Body of pancreas (tissue), 4 donors: ENCODE measurements at regions not wholly inside any gene's neighbourhood (a gene's known extent, or its start where the extent isn't known, plus 50 kb on each side); places are given as distances from the start of the nearest gene placed in this dataset.

Source experiments
- ATAC-seq: fragments of 150-250 bp; one replicate; pipeline ENCODE4 v1.9.1; 2016
- DNase-seq, 4 donors: peaks; one replicate each; pipeline ENCODE4 v3.0.0-alpha.2; 2019
- H3K27ac ChIP-seq, 4 donors: fragments of 200-600 bp; sonication (generic); 1 replicate in 3 of 4; 2 replicates in 1 of 4; pipeline versions ENCODE4 v1.5.1 to v1.6.1; 2016 to 2019; ENCODE audit warnings: mild to moderate bottlenecking in 1 of 4, mixed read lengths in 1 of 4, moderate library complexity in 1 of 4
- H3K27me3 ChIP-seq, 2 donors: fragments of 200-600 bp; sonication (generic); one replicate each; pipeline ENCODE4 v1.6.0; 2016; ENCODE audit warnings: mild to moderate bottlenecking in 1 of 2
- H3K36me3 ChIP-seq, 2 donors: fragments of 200-600 bp; sonication (generic); replicated peaks in 1 of 2; 2 replicates each; pipeline ENCODE4 v1.5.1; 2016; ENCODE audit warnings: low read depth in 2 of 2; ENCODE audit not compliant: insufficient read depth in 1 of 2
- H3K4me1 ChIP-seq: fragments of 200-600 bp; sonication (generic); one replicate; pipeline ENCODE4 v1.6.0; 2016
- H3K4me3 ChIP-seq, 2 donors: fragments of 200-600 bp; sonication (generic); 1 replicate in 1 of 2; 2 replicates in 1 of 2; pipeline ENCODE4 v1.5.1; 2016 to 2019
- H3K9me3 ChIP-seq, 3 donors: fragments of 200-600 bp; sonication (generic); 1 replicate in 2 of 3; 2 replicates in 1 of 3; pipeline ENCODE4 v1.5.1; 2016
- CTCF ChIP-seq, 7 experiments: fragments of 450-650 bp in 4 of 7; fragments of 200-600 bp in 3 of 7; sonication (generic) in 3 of 7; IDR thresholded peaks; one replicate each; pipeline ENCODE4 v1.5.1; 2016 to 2019; ENCODE audit warnings: antibody characterized with exemption in 7 of 7
- POLR2A ChIP-seq, 3 donors: fragments of 450-650 bp; IDR thresholded peaks; one replicate each; pipeline ENCODE4 v1.6.1; 2016; ENCODE audit warnings: antibody characterized with exemption in 3 of 3, mild to moderate bottlenecking in 2 of 3
- WGBS, 2 donors: methylation state at CpG; one replicate each; pipeline ENCODE4 v1.1.5; 2017; 5-methylcytosine and 5-hydroxymethylcytosine counted together
- intact Hi-C: fragments of 100-400 bp; cut with DNase I; formaldehyde crosslinking; loops from one replicate; pipeline ENCODE4 v1.15.1; 2023

GRCh38 chr22:44604991-44605390, 97.0 kb upstream of the PRR5 start:
- intact Hi-C loops = no loop called here
- no peaks in the 10 kb centered on the region for H3K36me3 ChIP-seq
- H3K4me1 ChIP-seq = no peaks in the 10 kb centered on the region
- no peak overlapping the region for H3K27ac ChIP-seq
- H3K27me3 ChIP-seq = no peaks in the 10 kb centered on the region
- WGBS, 2 donors = 54 to 62% methylated on average over 6 of the region's 6 CpGs
- no peak for TF ChIP-seq CTCF (IDR thresholded peaks at IDR 0.05)
- no peak for TF ChIP-seq POLR2A (IDR thresholded peaks at IDR 0.05)
- H3K4me3 ChIP-seq = no peak overlapping the region
- no peak for DNase-seq
- no peak for ATAC-seq
- no peaks in the 10 kb centered on the region for H3K9me3 ChIP-seq

DNA sequence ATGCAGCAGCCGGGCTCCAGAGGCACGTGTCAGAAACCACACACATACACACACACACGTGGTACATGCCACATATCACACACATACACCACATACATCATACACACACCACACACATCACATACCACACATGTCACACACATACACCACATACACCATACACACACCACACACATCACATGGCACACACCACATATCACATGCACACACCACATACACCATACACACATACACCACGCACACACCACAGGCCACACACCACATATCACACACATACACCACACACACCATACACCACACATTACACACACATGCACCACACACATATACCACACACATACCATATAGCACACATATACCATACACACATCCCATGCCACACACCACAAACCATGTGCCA, 97.5 kb upstream of the PRR5 start:
- Histone ChIP-seq H3K4me1 (no peaks in the 10 kb centered on the region), H3K27ac (no peak overlapping the region), H3K27me3 (no peaks in the 10 kb centered on the region), H3K4me3 (no peak overlapping the region), H3K36me3 (no peaks in the 10 kb centered on the region), H3K9me3 (no peaks in the 10 kb centered on the region)
- 48 to 55% methylated on average over 4 of the region's 4 CpGs for WGBS, 2 donors
- DNase-seq = no peak
- intact Hi-C loops = no loop called here
- no peak for ATAC-seq
- TF ChIP-seq POLR2A (IDR thresholded peaks at IDR 0.05) (no peak), CTCF (IDR thresholded peaks at IDR 0.05) (no peak)

- Histone ChIP-seq H3K4me1 (no peaks in the 10 kb centered on the region), H3K27me3 (no peaks in the 10 kb centered on the region), H3K27ac (no peak overlapping the region), H3K4me3 (no peak overlapping the region), H3K9me3 (no peaks in the 10 kb centered on the region), H3K36me3 (no peaks in the 10 kb centered on the region)
- intact Hi-C loops = no loop called here
- TF ChIP-seq CTCF (IDR thresholded peaks at IDR 0.05) (no peak), POLR2A (IDR thresholded peaks at IDR 0.05) (no peak)
- 63 to 78% methylated on average over 11 of the region's 11 CpGs for WGBS, 2 donors
- DNase-seq (no peak), ATAC-seq (no peak)
These were observed 98.2 kb upstream of the PRR5 start for GRCh38 chr22:44603767-44604166.

DNA sequence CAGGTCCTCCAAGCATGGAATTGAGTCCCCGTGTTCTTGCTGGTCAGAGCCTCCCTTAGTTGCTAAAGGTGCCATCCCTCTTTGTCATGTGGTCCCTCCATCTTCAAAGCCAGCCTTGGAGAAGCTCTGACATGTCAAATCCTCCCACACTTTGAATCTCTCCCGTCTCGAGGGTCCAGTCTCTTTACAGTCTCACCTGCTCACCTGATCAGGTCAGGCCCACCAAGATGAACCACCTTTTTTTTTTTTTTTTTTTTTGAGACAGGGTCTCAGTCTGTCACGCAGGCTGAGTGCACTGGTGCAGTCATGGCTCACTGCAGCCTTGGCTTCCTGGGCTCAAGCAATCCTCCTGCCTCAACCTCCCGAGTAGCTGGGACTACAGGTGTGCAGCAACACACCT, 100.3 kb upstream of the PRR5 start:
- ATAC-seq = no peak
- Histone ChIP-seq H3K9me3 (no peaks in the 10 kb centered on the region), H3K4me1 (no peaks in the 10 kb centered on the region), H3K27me3 (no peaks in the 10 kb centered on the region), H3K36me3 (no peaks in the 10 kb centered on the region), H3K4me3 (no peak overlapping the region), H3K27ac (no peak overlapping the region)
- no peak for TF ChIP-seq CTCF (IDR thresholded peaks at IDR 0.05)
- TF ChIP-seq POLR2A (IDR thresholded peaks at IDR 0.05) = no peak
- WGBS, 2 donors = 68 to 76% methylated on average over 5 of the region's 5 CpGs
- no peak for DNase-seq
- intact Hi-C loops = no loop called here

DNA sequence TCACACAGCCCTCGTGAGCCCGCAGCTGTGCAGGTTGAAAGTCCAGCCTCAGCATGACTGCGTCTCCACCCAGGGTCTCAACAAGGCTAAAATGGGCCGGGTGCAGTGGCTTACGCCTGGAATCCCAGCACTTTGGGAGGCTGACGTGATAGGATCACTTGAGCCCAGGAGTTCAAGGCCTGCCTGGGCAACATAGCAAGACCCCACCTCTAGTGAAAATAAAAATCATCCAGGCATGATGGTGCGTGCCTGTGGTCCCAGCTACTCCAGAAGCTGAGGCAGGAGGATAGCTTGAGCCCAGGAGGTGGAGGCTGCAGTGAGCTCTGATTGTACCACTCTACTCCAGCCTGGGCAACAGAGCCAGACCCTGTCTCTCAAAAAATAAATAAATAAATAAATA, 100.8 kb upstream of the PRR5 start:
- intact Hi-C loops = no loop called here
- H3K27me3 ChIP-seq = no peaks in the 10 kb centered on the region
- no peak for ATAC-seq

More for the DNA sequence above, 100.8 kb upstream of the PRR5 start:
- Histone ChIP-seq H3K27ac (no peak overlapping the region), H3K9me3 (no peaks in the 10 kb centered on the region), H3K36me3 (no peaks in the 10 kb centered on the region), H3K4me1 (peaks cover 1% of the 10 kb centered on the region), H3K4me3 (no peak overlapping the region)
- WGBS, 2 donors = 54 to 62% methylated on average over 7 of the region's 7 CpGs
- TF ChIP-seq CTCF (IDR thresholded peaks at IDR 0.05) (no peak), POLR2A (IDR thresholded peaks at IDR 0.05) (no peak)
- DNase-seq = no peak
